ENCODE measurements at regions not wholly inside any gene's neighbourhood (a gene's known extent, or its start where the extent isn't known, plus 50 kb on each side); places are given as distances from the start of the nearest gene placed in this dataset.
"Not testable (repeated sequence)": the region's sequence is repeated elsewhere in the genome, so short reads cannot be mapped to it uniquely, and the experiment has no call there.

DNA sequence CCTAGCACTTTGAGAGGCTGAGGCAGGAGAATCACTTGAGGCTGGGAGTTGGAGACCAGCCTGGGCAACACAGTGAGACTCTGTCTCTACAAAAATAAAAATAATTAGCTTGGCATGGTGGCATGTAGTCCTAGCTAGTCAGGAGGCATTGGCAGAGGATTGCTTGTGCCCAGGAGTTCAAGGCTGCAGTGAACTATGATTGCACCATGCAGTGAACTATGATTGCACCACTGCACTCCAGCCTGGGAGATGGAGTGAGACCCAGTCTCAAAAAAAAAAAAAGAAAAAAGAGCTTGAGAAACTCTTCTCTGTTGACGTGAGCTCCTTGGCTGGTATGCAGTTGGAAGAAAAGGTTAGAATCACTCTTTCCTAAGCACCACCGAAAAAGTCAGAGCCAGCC lies 125.1 kb upstream of the TNP1 start:
- TF ChIP-seq, protein P1, sequence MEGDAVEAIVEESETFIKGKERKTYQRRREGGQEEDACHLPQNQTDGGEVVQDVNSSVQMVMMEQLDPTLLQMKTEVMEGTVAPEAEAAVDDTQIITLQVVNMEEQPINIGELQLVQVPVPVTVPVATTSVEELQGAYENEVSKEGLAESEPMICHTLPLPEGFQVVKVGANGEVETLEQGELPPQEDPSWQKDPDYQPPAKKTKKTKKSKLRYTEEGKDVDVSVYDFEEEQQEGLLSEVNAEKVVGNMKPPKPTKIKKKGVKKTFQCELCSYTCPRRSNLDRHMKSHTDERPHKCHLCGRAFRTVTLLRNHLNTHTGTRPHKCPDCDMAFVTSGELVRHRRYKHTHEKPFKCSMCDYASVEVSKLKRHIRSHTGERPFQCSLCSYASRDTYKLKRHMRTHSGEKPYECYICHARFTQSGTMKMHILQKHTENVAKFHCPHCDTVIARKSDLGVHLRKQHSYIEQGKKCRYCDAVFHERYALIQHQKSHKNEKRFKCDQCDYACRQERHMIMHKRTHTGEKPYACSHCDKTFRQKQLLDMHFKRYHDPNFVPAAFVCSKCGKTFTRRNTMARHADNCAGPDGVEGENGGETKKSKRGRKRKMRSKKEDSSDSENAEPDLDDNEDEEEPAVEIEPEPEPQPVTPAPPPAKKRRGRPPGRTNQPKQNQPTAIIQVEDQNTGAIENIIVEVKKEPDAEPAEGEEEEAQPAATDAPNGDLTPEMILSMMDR (IDR thresholded peaks at IDR 0.05; ENCODE audit: control insufficient read depth, insufficient read depth, low read depth, low read length, missing control alignments) = no peak
- no peak overlapping the region for H3K4me3 ChIP-seq (ENCODE audit: control insufficient read depth, low read depth, low read length)
- DNase-seq (ENCODE audit: low read depth) = no peak

DNA sequence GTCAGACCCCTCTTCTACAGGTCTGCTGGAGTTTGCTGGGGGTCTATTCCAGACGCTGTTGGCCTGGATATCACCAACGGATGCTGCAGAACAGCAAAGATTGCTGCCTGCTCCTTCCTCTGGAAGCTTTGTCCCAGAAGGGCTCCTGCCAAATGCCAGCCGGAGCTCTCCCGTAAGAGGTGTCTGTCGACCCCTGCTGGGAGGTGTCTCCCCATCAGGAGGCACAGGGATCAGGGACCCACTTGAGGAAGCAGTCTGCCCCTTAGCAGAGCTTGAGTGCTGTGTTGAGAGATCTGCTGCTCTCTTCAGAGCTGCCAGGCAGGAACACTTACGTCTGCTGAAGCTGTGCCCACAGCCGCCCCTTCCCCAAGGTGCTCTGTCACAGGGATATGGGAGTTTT lies 122.1 kb upstream of the TNP1 start:
- H3K4me3 ChIP-seq (ENCODE audit: control insufficient read depth, low read depth, low read length); DNase-seq (ENCODE audit: low read depth): not testable (repeated sequence)

DNA sequence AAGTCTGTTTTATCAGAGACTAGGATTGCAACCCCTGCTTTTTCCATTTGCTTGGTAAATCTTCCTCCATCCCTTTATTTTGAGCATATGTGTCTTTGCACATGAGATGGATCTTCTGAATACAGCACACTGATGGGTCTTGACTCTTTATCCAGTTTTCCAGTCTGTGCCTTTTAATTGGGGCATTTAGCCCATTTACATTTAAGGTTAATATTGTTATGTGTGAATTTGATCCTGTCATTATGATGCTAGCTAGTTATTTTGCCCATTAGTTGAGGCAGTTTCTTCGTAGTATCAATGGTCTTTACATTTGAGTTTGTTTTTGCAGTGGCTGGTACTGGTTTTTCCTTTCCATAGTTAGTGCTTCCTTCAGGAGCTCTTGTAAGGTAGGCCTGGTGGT lies 120.6 kb upstream of the TNP1 start:
- DNase-seq (ENCODE audit: low read depth); H3K4me3 ChIP-seq (ENCODE audit: control insufficient read depth, low read depth, low read length): not testable (repeated sequence)

DNA sequence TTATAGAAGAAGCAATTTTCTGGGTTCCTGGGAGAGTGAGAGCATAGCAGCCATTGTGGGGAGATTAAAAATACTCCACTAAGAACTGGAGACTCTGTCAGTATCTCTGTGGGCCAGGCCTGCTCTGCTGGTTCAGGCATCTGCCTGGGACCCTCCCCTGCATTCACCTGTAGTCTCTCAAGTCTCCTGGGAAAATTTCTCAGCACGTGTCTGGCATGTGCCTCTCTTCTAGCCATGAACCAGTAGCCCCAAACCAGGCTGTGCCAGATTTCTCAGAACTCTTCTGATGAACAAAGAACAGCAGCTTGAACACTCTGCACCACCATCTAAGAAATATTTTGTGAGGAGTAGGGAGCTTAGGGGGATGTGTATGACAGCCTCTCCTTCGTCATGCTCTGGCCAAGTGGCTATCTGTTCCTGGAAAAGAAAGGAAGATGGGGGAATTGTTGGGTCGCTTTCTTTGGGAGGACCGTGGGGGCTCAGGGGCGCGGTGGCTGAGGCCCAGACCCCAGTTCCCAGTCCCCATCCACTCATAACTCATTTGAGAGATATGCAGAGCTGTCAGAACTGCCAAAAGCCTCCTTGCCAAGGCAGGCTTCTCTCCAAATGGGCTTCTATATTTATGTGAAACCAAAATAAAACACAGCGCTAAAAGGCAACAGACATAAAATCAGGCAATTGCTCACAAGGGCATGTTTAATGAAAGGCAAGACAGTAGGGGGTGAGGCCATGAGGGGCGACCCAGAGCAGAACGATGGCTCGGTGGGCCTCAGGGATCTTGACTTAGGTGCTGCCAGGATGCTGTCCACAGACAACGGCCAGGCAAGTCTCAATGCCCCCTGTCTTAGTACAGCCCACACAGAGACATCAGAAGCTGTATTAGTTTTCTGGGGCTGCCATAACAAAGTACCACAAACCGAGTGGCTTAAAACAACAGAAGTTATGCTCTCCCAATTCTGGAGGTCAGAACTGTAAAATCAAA lies 114.7 kb upstream of the TNP1 start:
- no peak overlapping the region for H3K4me3 ChIP-seq (ENCODE audit: control insufficient read depth, low read depth, low read length)
- no peak for DNase-seq (ENCODE audit: low read depth)
- TF ChIP-seq, protein P1 (IDR thresholded peaks at IDR 0.05; ENCODE audit: control insufficient read depth, insufficient read depth, low read depth, low read length, missing control alignments) = no peak

DNA sequence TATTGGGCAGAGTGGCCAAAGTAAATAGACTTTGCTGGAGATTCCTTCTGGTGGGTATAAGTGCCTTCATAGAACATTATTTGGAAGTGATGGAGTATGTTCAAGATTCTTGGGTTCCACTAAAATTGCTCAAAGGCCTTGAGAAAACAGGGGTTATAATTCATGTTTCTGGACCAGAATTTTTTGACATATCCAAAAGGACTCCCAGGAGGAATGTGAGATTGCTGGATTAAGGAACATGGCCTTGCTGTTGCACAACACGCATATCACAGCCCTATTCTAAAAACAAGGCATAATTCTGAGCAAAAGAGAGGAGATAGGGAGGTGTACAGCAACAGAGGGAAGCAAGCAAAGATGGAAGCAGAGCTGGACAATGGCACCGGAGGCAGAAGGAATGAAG lies 111.7 kb upstream of the TNP1 start:
- TF ChIP-seq, protein P1 (IDR thresholded peaks at IDR 0.05; ENCODE audit: control insufficient read depth, insufficient read depth, low read depth, low read length, missing control alignments) = no peak
- H3K4me3 ChIP-seq (ENCODE audit: control insufficient read depth, low read depth, low read length) = no peak overlapping the region
- no peak for DNase-seq (ENCODE audit: low read depth)

DNA sequence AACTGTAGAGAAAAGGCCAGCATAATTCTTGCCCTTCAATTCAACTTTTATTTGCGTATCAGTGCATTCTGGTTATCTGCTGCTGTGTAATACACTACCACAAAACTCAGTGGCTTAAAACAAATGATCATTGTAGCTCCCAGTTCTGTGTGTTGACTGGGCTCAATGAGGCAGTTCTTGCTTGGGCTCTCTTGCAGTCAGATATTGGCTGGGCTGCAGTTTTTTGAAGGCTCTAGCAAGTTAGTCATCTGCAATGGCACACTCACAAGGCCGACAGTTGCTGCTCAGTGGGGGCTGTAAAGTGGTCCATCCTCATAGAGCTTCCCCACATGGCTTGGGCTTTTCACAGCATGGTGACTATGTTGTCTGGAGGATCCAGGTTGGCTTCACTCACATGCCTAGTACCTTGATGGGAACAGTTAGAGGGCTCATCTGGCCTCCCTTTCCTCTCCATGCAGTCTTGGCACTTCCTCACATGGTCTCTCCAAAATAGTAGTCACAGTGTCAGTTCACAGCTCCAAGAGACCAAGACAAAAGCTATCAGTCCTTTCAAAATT lies 110.6 kb upstream of the TNP1 start:
- TF ChIP-seq, protein P1 (IDR thresholded peaks at IDR 0.05; ENCODE audit: control insufficient read depth, insufficient read depth, low read depth, low read length, missing control alignments) = no peak
- no peak for DNase-seq (ENCODE audit: low read depth)
- no peak overlapping the region for H3K4me3 ChIP-seq (ENCODE audit: control insufficient read depth, low read depth, low read length)

DNA sequence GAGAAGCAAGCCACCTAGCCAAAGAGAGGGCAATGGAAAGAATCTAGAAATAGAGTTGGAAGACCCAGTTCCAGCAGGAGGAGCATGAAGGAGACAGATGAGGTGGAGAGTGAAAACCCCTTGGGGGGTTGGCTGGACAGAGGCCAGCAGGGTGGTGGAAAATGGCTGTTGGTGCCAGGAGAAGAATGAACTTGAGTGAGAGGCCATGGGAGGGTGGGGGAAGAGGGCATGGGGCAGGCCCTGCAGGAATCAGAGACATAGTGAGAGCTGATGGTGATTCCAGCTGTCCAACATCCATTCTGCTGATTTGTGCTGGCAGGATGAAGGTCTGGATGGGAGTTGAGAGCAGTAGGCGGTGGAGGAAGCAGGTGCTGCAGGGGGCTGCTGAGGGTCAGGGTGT lies 108.0 kb upstream of the TNP1 start:
- no peak for DNase-seq (ENCODE audit: low read depth)
- no peak overlapping the region for H3K4me3 ChIP-seq (ENCODE audit: control insufficient read depth, low read depth, low read length)
- TF ChIP-seq, protein P1 (IDR thresholded peaks at IDR 0.05; ENCODE audit: control insufficient read depth, insufficient read depth, low read depth, low read length, missing control alignments) = no peak
